HEK293 (cell line): ENCODE measurements at regions not wholly inside any gene's neighbourhood (a gene's known extent, or its start where the extent isn't known, plus 50 kb on each side); places are given as distances from the start of the nearest gene placed in this dataset.

Source experiments
- CTCF ChIA-PET: fragments of 350-600 bp; formaldehyde crosslinking; extraction: SDS; loops from one replicate; lab custom pipeline; 2021; ENCODE audit warnings: antibody characterized with exemption; lab: Yijun Ruan, JAX
- POLR2A ChIA-PET: fragments of 300-600 bp; formaldehyde crosslinking; extraction: SDS; loops from one replicate; lab custom pipeline; 2020; ENCODE audit warnings: antibody characterized with exemption, inconsistent platforms; lab: Yijun Ruan, JAX
- H3K27ac ChIP-seq: fragments of 200-500 bp; sonication (Bioruptor generic); 2 replicates; pipeline ENCODE4 v1.5.1; 2014; ENCODE audit warnings: low read depth, low read length, control low read depth, inconsistent platforms; ENCODE audit errors: extremely low read depth
- H3K36me3 ChIP-seq, 2 experiments: fragments of 200-500 bp in 1 of 2; sonication (Bioruptor generic) in 1 of 2; 1 replicate in 1 of 2; 2 replicates in 1 of 2; pipeline ENCODE4 v1.5.1; 2014 to 2017; ENCODE audit warnings: inconsistent platforms in 2 of 2, low read length in 2 of 2; ENCODE audit not compliant: control insufficient read depth in 2 of 2, insufficient read depth in 1 of 2
- H3K4me1 ChIP-seq: fragments of 200-500 bp; sonication (Bioruptor generic); 2 replicates; pipeline ENCODE4 v1.5.1; 2014; ENCODE audit warnings: mild to moderate bottlenecking, low read length, inconsistent platforms; ENCODE audit not compliant: control insufficient read depth, insufficient read depth
- H3K4me3 ChIP-seq: 2 replicates; pipeline ENCODE4 v1.5.1; 2011; ENCODE audit warnings: low read depth, mild to moderate bottlenecking, control low read depth, low read length, moderate library complexity
- H3K9me3 ChIP-seq: fragments of 200-500 bp; sonication (Bioruptor generic); 2 replicates; pipeline ENCODE4 v1.5.1; 2014; ENCODE audit warnings: low read depth, low read length, inconsistent platforms; ENCODE audit not compliant: control insufficient read depth, insufficient read depth
- FEZF1 ChIP-seq: fragments of 450-650 bp; formaldehyde crosslinking; IDR thresholded peaks from 2 replicates; pipeline ENCODE4 v1.5.1; 2016; ENCODE audit warnings: missing biosample characterization, missing genetic modification characterization
- IKZF3 ChIP-seq: fragments of 450-650 bp; IDR thresholded peaks from 2 replicates; pipeline ENCODE4 v1.5.0; 2018; ENCODE audit warnings: missing biosample characterization, mild to moderate bottlenecking, missing genetic modification characterization, moderate library complexity
- KLF1 ChIP-seq: fragments of 450-650 bp; formaldehyde crosslinking; IDR thresholded peaks from 2 replicates; pipeline ENCODE4 v1.5.1; 2016; ENCODE audit warnings: missing biosample characterization, missing genetic modification characterization
- OSR2 ChIP-seq: fragments of 450-650 bp; formaldehyde crosslinking; IDR thresholded peaks from 2 replicates; pipeline ENCODE4 v1.5.1; 2016; ENCODE audit warnings: missing biosample characterization, missing genetic modification characterization
- REST ChIP-seq: fragments of 450-650 bp; formaldehyde crosslinking; IDR thresholded peaks from 2 replicates; pipeline ENCODE4 v1.5.1; 2016; ENCODE audit warnings: missing biosample characterization, missing genetic modification characterization
- SP7 ChIP-seq: fragments of 450-650 bp; formaldehyde crosslinking; IDR thresholded peaks from 2 replicates; pipeline ENCODE4 v1.5.1; 2016; ENCODE audit warnings: missing biosample characterization, missing genetic modification characterization
- ZBTB1 ChIP-seq: fragments of 450-650 bp; formaldehyde crosslinking; IDR thresholded peaks from 2 replicates; pipeline ENCODE4 v1.5.1; 2016; ENCODE audit warnings: missing biosample characterization, missing genetic modification characterization
- ZBTB10 ChIP-seq: fragments of 450-650 bp; formaldehyde crosslinking; IDR thresholded peaks from 2 replicates; pipeline ENCODE4 v1.5.1; 2016; ENCODE audit warnings: missing biosample characterization, missing genetic modification characterization
- ZBTB20 ChIP-seq: fragments of 450-650 bp; formaldehyde crosslinking; IDR thresholded peaks from 2 replicates; pipeline ENCODE4 v1.5.1; 2016; ENCODE audit warnings: missing biosample characterization, missing genetic modification characterization
- ZBTB49 ChIP-seq: fragments of 450-650 bp; formaldehyde crosslinking; IDR thresholded peaks from 2 replicates; pipeline ENCODE4 v1.5.1; 2016; ENCODE audit warnings: missing biosample characterization, missing genetic modification characterization, low read depth
- ZFP37 ChIP-seq: fragments of 450-650 bp; formaldehyde crosslinking; IDR thresholded peaks from 2 replicates; pipeline ENCODE4 v1.5.1; 2016; ENCODE audit warnings: missing biosample characterization, missing genetic modification characterization
- ZNF140 ChIP-seq: fragments of 450-650 bp; formaldehyde crosslinking; IDR thresholded peaks from 2 replicates; pipeline ENCODE4 v1.5.1; 2016; ENCODE audit warnings: missing biosample characterization, missing genetic modification characterization
- ZNF146 ChIP-seq: fragments of 450-650 bp; formaldehyde crosslinking; IDR thresholded peaks from 2 replicates; pipeline ENCODE4 v1.5.1; 2016; ENCODE audit warnings: missing biosample characterization, missing genetic modification characterization
- ZNF169 ChIP-seq: fragments of 450-650 bp; formaldehyde crosslinking; IDR thresholded peaks from 2 replicates; pipeline ENCODE4 v1.5.1; 2016; ENCODE audit warnings: missing biosample characterization, missing genetic modification characterization
- ZNF184 ChIP-seq: fragments of 450-650 bp; IDR thresholded peaks from 2 replicates; pipeline ENCODE4 v1.5.1; 2018; ENCODE audit warnings: missing biosample characterization, mild to moderate bottlenecking, missing genetic modification characterization
- ZNF248 ChIP-seq: fragments of 450-650 bp; formaldehyde crosslinking; IDR thresholded peaks from 2 replicates; pipeline ENCODE4 v1.5.1; 2017; ENCODE audit warnings: missing biosample characterization, missing genetic modification characterization
- ZNF341 ChIP-seq: fragments of 450-650 bp; formaldehyde crosslinking; IDR thresholded peaks from 2 replicates; pipeline ENCODE4; 2016; ENCODE audit warnings: low read depth, missing biosample characterization, missing genetic modification characterization
- ZNF416 ChIP-seq: fragments of 450-650 bp; formaldehyde crosslinking; IDR thresholded peaks from 2 replicates; pipeline ENCODE4 v1.5.1; 2016; ENCODE audit warnings: missing biosample characterization, missing genetic modification characterization
- ZNF423 ChIP-seq: fragments of 450-650 bp; formaldehyde crosslinking; IDR thresholded peaks from 2 replicates; pipeline ENCODE4 v1.5.1; 2016; ENCODE audit warnings: missing biosample characterization, missing genetic modification characterization
- ZNF571 ChIP-seq: fragments of 450-650 bp; formaldehyde crosslinking; IDR thresholded peaks from 2 replicates; pipeline ENCODE4 v1.5.0; 2017; ENCODE audit warnings: missing biosample characterization, missing genetic modification characterization
- ZNF792 ChIP-seq: fragments of 450-650 bp; formaldehyde crosslinking; IDR thresholded peaks from 2 replicates; pipeline ENCODE4 v1.5.1; 2016; ENCODE audit warnings: missing biosample characterization, missing genetic modification characterization
- ZSCAN18 ChIP-seq: fragments of 450-650 bp; formaldehyde crosslinking; IDR thresholded peaks from 2 replicates; pipeline ENCODE4 v1.5.1; 2016; ENCODE audit warnings: missing biosample characterization, missing genetic modification characterization

DNA sequence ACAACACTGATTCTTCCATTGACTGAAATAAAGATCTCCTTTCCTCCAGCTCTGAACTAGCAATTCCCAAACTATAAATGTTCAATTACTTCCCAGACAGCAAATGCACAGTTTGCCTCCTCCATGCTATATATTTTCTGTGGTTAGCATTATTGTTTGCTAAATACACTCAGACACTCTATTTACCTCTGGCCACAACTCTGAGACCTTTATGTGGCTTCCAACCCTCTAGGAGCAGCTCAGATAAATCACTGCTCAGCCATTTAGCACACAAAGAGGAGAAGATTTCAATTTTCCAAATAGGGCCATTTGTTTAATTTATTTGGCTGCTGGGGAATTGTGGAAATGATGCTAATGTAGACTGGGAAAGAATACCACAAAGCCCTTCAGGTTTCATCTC is 202.0 kb downstream of the SPTSSA start (continued):
- no peak for TF ChIP-seq ZBTB1 (tag by site-specific recombination)
- no peak for TF ChIP-seq ZNF423 (tag by site-specific recombination)

DNA sequence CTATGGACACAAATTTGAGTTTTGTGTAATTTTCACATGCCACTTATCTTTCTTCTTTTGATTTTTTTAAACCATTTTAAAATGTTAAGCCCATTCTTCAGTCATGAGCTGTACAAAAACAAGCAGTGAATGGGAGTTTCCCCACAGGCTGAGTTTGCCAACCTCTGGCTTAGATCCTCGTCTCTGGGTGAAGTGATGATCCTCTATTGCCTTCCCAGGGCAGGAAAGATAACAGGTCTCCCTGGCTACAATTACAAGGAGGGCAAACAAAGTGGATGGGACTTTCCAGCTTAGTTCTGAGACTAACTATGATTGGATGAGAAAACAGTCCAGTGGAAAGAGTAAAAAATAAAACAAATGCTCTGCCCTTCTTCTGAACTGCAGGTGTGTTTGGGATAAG is 203.7 kb downstream of the SPTSSA start:
- H3K27ac ChIP-seq: no peak overlapping the region
- no peak for TF ChIP-seq ZNF140 (tag by site-specific recombination)
- no peak for TF ChIP-seq IKZF3 (tag by site-specific recombination)
- no peak for TF ChIP-seq ZNF248 (tag by site-specific recombination)
- TF ChIP-seq ZNF146 (tag by site-specific recombination): no peak
- no peak for TF ChIP-seq ZBTB10 (tag by site-specific recombination)
- no peak for TF ChIP-seq ZBTB20
- TF ChIP-seq ZNF416 (tag by site-specific recombination): no peak
- no peak for TF ChIP-seq OSR2 (tag by site-specific recombination)
- TF ChIP-seq SP7: no peak
- TF ChIP-seq ZSCAN18: no peak
- no peak for TF ChIP-seq ZFP37 (tag by site-specific recombination)
- TF ChIP-seq ZBTB49 (tag by site-specific recombination): no peak
- no peak for TF ChIP-seq ZNF169 (tag by site-specific recombination)
- no peak for TF ChIP-seq REST (tag by site-specific recombination)
- TF ChIP-seq FEZF1 (tag by site-specific recombination): no peak
- no peak for TF ChIP-seq KLF1 (tag by site-specific recombination)
- no peak for TF ChIP-seq ZNF792 (tag by site-specific recombination)
- no peak for TF ChIP-seq ZNF341 (tag by site-specific recombination)
- TF ChIP-seq ZNF571 (tag by site-specific recombination): no peak
- TF ChIP-seq ZNF184: no peak
- H3K4me3 ChIP-seq: no peak overlapping the region
- no peaks in the 10 kb centered on the region for H3K9me3 ChIP-seq
- CTCF ChIA-PET: no interaction called here
- 0 out of 2 replicates have a peak, but pooled peaks cover 3% of the 10 kb centered on the region for H3K4me1 ChIP-seq
- H3K36me3 ChIP-seq: no peaks in the 10 kb centered on the region
- POLR2A ChIA-PET: no interaction called here
